Activated CD8-positive, alpha-beta memory T cell treated with anti-CD3 and anti-CD28 coated beads, Interleukin-2, amount 10 ng/mL, durations not matched to agents 7 days and 5 days (primary cell): ENCODE measurements at regions not wholly inside any gene's neighbourhood (a gene's known extent, or its start where the extent isn't known, plus 50 kb on each side); places are given as distances from the start of the nearest gene placed in this dataset.

ENCODE experiments used
- ATAC-seq: fragments of 150-1000 bp; cut with Tn5 transposase; one replicate; pipeline ENCODE4 v1.10.0; 2021; ENCODE audit warnings: moderate library complexity
- CTCF ChIA-PET: fragments of 350-600 bp; sonication (Branson Sonifier 250); formaldehyde crosslinking; loops from one replicate; lab custom pipeline; 2021; ENCODE audit warnings: antibody characterized with exemption; lab: Charles Lee
- DNase-seq: peaks from one replicate; pipeline ENCODE4 v3.0.0-alpha.2; 2020
- H3K27ac Mint-ChIP-seq: one replicate; pipeline ENCODE4 v1.8.0; 2021; ENCODE audit warnings: mild to moderate bottlenecking, mixed read lengths
- H3K27me3 Mint-ChIP-seq: one replicate; pipeline ENCODE4 v1.8.0; 2021; ENCODE audit warnings: mixed read lengths
- H3K36me3 Mint-ChIP-seq: one replicate; pipeline ENCODE4 v1.8.0; 2021; ENCODE audit warnings: mild to moderate bottlenecking, mixed read lengths
- H3K4me1 Mint-ChIP-seq: one replicate; pipeline ENCODE4 v1.8.0; 2021; ENCODE audit warnings: mixed read lengths
- H3K4me3 Mint-ChIP-seq: one replicate; pipeline ENCODE4 v1.8.0; 2021; ENCODE audit warnings: mild to moderate bottlenecking, moderate library complexity, mixed read lengths
- H3K9me3 Mint-ChIP-seq: one replicate; pipeline ENCODE4 v1.8.0; 2022; ENCODE audit warnings: low read depth, mixed read lengths

DNA sequence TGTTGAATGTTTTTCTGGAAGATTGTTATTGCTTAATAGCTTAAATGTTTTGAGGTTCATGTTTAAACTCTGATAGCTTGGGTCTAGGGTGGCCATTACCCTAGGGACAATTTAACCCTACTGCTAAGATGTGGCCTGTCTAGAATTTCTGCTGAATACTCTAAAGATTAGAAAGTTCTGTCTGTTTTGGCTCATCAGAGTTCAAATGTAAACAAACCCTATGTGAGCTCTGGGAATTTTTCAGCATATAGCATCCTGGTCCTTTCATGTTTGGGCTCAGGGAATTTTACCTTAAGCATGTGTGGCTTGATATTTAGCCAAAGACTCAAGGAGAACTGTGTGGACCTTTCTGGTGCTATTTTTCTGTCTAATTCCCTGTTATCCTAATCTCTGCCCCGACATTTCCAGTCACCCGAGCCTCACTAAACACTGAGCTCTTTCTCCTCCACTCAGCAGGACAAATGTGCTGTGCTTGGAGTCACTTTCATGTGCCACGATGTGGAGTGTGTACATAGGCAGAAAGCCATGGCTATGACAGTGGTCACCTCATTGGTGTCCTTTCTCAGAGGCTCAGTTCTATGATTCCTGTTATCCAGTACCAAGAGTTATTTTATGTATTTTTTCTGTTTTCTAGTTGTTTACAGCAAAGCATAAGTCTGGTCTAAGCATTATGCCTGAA is 492.5 kb upstream of the SPHKAP start:
- H3K4me1 Mint-ChIP-seq: no peaks in the 10 kb centered on the region
- ATAC-seq (no peak), DNase-seq (no peak)
- H3K27me3 Mint-ChIP-seq: no peaks in the 10 kb centered on the region
- peaks cover 5% of the 10 kb centered on the region for H3K9me3 Mint-ChIP-seq
- H3K27ac Mint-ChIP-seq: no peak overlapping the region
- CTCF ChIA-PET: no interaction called here
- H3K4me3 Mint-ChIP-seq: no peak overlapping the region
- no peaks in the 10 kb centered on the region for H3K36me3 Mint-ChIP-seq

DNA sequence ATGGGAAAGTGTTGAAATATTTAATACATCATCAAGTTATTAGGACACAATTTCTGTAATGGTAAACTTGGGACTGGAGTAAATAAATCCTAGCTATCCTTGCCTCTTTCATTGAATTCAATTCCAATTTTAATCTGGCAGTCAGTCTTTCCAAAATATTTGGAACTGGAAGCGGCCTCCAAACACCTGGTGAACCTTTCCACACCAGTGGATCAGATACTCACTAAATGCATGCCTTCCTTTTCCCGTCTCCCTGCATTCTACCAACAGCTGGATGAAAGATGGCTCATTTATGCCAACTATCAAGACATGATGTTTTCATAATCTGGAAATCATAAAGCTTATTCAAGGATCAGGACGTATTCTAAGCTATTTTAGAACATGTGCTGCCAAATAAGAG is 488.2 kb upstream of the SPHKAP start:
- H3K9me3 Mint-ChIP-seq: peaks cover 3% of the 10 kb centered on the region
- H3K4me1 Mint-ChIP-seq: no peaks in the 10 kb centered on the region
- H3K4me3 Mint-ChIP-seq: no peak overlapping the region
- ATAC-seq: no peak
- CTCF ChIA-PET: no interaction called here
- H3K27me3 Mint-ChIP-seq: no peaks in the 10 kb centered on the region
- no peaks in the 10 kb centered on the region for H3K36me3 Mint-ChIP-seq
- DNase-seq: no peak
- H3K27ac Mint-ChIP-seq: no peak overlapping the region

DNA sequence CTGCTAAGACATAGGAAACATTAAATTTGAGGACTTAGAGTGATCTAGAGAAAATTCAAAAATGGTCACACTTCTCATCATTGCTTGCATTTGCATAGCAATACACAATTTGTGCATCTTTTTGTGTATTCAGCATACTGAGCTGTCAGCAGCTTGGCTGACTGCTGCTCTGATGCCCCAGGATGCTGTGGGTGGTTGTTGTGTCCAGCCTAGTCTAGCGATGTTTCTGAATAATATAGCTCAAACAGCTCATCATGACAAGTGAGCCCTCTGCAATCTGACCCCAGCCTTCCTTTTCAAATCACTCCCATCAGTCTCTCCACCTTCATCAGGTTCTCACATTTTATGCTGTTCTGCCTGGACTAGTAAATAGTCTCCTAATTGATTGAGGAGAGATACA is 483.7 kb upstream of the SPHKAP start:
- Mint-ChIP-seq H3K36me3 (no peaks in the 10 kb centered on the region), H3K9me3 (peaks cover 5% of the 10 kb centered on the region), H3K4me3 (no peak overlapping the region), H3K27me3 (no peaks in the 10 kb centered on the region), H3K27ac (no peak overlapping the region), H3K4me1 (no peaks in the 10 kb centered on the region)
- no peak for ATAC-seq
- DNase-seq: no peak
- CTCF ChIA-PET: no interaction called here

DNA sequence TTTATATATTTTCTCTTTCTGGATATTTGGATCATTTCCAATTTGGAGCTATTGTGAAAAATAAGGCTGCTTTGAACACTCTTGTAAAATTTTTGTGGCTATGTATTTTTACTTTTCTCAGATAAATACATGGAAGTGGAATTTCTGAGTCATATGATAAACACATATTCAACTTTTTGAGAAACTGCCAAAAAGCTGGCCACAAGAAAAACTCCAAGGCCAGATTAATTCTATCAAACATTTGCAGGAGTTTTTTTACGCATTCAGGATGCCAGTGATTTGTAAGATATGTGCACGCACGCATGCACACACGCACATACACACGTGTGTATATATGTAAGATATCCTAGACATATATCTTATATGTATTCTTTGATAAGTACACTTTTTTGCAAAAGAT is 477.5 kb upstream of the SPHKAP start:
- CTCF ChIA-PET: no interaction called here
- no peaks in the 10 kb centered on the region for H3K4me1 Mint-ChIP-seq
- DNase-seq (no peak), ATAC-seq (no peak)
- no peaks in the 10 kb centered on the region for H3K27me3 Mint-ChIP-seq
- no peaks in the 10 kb centered on the region for H3K36me3 Mint-ChIP-seq
- no peak overlapping the region for H3K4me3 Mint-ChIP-seq
- H3K9me3 Mint-ChIP-seq: peaks cover 2% of the 10 kb centered on the region
- no peak overlapping the region for H3K27ac Mint-ChIP-seq

DNA sequence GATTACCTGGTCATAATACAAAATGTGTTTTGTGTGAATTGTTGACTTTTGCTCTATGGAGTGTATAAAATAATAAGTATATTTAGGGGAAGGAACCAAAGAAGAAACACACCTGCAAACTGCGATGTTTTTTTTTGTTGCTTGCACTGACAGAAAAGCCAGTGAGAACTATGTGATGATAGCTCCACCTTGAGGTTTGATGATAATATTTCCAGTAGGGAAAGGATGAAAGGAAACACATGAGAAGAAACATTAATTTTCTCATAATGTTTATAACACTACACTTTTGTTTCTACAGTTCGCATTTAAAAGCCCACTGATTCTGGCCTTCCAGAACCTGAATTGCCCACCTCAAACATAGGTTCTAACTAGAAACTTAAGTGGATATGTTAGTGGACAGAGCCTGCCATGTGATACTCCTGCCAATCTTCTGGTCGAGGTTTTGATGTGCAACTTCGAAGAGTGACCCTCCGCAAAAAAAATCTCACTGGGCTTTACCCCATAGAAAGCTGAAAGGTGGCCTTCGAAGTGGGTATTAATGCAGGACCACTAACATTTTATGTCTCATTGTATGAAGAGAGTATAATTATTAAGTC is 476.4 kb upstream of the SPHKAP start:
- Mint-ChIP-seq H3K36me3 (no peaks in the 10 kb centered on the region), H3K27me3 (no peaks in the 10 kb centered on the region), H3K4me3 (no peak overlapping the region), H3K9me3 (peaks cover 1% of the 10 kb centered on the region), H3K4me1 (no peaks in the 10 kb centered on the region), H3K27ac (no peak overlapping the region)
- ATAC-seq (no peak), DNase-seq (no peak)
- CTCF ChIA-PET: no interaction called here

DNA sequence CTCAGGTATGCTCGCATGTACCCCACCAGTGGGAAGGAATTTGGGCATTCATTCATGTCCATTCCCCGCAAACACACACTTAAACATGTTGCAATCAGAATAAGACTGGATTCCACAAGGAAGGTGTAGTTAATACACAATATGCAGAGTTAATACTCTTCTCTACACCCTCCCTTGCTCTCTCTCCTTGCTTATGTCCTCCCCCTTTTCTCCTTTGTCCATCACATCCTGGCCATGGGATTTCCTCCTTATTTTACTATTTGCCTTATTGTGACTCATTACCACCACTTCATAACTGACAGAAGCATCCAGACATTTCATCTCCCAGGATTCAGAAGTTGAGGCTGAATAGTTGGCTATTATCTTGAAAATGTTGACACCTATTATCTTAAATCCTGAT is 473.8 kb upstream of the SPHKAP start:
- ATAC-seq: no peak
- H3K27ac Mint-ChIP-seq: no peak overlapping the region
- H3K4me1 Mint-ChIP-seq: no peaks in the 10 kb centered on the region
- H3K27me3 Mint-ChIP-seq: no peaks in the 10 kb centered on the region
- no peaks in the 10 kb centered on the region for H3K36me3 Mint-ChIP-seq
- no peaks in the 10 kb centered on the region for H3K9me3 Mint-ChIP-seq
- no peak overlapping the region for H3K4me3 Mint-ChIP-seq
- DNase-seq: no peak
- CTCF ChIA-PET: no interaction called here

DNA sequence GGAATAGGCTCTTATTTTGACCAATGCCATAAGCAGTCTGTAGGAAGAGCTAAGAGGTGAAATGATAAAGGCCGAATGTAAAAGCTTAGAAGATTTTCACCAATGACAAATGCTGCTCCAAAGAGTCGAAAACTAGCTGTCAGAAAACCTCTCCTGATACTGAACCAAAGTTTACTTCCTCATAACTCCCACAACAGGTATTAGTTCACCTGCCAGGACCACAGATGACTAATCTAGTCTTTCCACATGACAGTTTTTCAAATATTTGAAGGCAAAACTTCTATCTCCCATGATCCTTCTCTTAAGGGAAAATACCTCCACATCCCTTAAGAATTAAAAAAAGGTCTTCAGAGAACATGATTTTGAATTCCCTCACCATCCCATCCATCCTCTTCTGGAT is 473.2 kb upstream of the SPHKAP start:
- ATAC-seq: no peak
- no peak overlapping the region for H3K27ac Mint-ChIP-seq
- H3K9me3 Mint-ChIP-seq: no peaks in the 10 kb centered on the region
- DNase-seq: no peak
- no peaks in the 10 kb centered on the region for H3K36me3 Mint-ChIP-seq
- CTCF ChIA-PET: no interaction called here
- H3K27me3 Mint-ChIP-seq: no peaks in the 10 kb centered on the region
- H3K4me1 Mint-ChIP-seq: no peaks in the 10 kb centered on the region
- H3K4me3 Mint-ChIP-seq: no peak overlapping the region

DNA sequence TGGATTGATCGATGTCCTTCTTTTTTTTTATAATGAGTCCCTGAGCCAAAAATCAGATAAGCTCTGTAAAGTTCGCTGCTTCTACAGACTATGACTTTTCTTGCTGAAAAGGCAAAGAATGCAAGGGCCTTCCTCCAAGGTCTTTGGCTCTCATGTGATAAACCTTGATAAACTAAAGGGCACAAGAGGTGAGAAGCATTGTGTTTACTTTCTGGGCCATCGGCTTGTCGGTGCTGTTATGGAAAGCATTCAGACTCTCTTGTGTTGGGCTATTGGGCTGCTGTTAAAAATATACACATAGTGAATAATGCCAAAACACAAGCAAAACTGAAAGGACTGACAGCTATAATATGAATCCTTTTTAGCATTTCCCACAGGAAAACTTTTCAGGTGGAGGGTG is 472.4 kb upstream of the SPHKAP start:
- Mint-ChIP-seq H3K4me1 (no peaks in the 10 kb centered on the region), H3K9me3 (no peaks in the 10 kb centered on the region), H3K27me3 (no peaks in the 10 kb centered on the region), H3K36me3 (no peaks in the 10 kb centered on the region), H3K27ac (no peak overlapping the region), H3K4me3 (no peak overlapping the region)
- DNase-seq: no peak
- CTCF ChIA-PET: no interaction called here
- no peak for ATAC-seq

DNA sequence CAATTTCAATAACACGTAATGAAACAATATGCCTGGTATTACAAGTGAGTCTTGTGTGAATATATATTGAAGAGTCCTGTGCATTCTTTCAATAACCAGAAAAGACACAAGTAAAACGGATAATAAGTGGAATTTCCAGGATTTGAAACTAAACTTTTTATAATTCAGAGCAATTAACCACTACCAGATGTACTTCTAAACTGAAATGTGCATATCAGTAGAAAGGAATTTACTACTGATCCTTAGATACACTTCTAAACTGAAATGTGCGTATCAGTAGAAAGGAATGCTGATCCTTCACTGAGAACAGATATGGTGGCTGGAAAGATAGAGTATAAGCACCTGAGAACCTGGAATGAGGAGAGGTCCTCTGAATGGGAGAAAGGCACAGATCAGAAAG is 470.9 kb upstream of the SPHKAP start:
- ATAC-seq: no peak
- no peaks in the 10 kb centered on the region for H3K9me3 Mint-ChIP-seq

DNA sequence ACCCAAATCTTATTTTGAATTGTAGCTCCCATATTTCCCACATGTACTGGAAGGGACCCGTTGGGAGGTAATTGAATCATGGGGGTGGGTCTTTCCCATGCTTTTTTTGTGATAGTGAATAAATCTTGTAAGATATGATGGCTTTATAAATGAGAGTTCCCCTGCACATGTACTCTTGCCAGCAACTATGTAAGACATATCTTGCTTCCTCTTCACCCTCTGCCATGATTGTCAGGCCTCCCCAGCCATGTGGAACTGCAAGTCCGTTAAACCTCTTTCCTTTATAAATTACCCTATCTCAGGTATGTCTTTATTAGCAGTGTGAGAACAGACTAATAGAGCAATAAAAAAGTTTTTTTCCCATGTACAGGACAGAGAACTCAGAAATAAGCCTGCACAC is 468.4 kb upstream of the SPHKAP start:
- no peaks in the 10 kb centered on the region for H3K9me3 Mint-ChIP-seq
- H3K4me1 Mint-ChIP-seq: no peaks in the 10 kb centered on the region
- CTCF ChIA-PET: no interaction called here
- H3K27ac Mint-ChIP-seq: no peak overlapping the region
- H3K27me3 Mint-ChIP-seq: no peaks in the 10 kb centered on the region
- no peak overlapping the region for H3K4me3 Mint-ChIP-seq
- DNase-seq: no peak
- H3K36me3 Mint-ChIP-seq: no peaks in the 10 kb centered on the region
- no peak for ATAC-seq

More for the DNA sequence above, 470.9 kb upstream of the SPHKAP start:
- H3K27me3 Mint-ChIP-seq: no peaks in the 10 kb centered on the region
- H3K4me3 Mint-ChIP-seq: no peak overlapping the region
- H3K27ac Mint-ChIP-seq: no peak overlapping the region
- CTCF ChIA-PET: no interaction called here
- no peak for DNase-seq
- H3K4me1 Mint-ChIP-seq: no peaks in the 10 kb centered on the region
- no peaks in the 10 kb centered on the region for H3K36me3 Mint-ChIP-seq

DNA sequence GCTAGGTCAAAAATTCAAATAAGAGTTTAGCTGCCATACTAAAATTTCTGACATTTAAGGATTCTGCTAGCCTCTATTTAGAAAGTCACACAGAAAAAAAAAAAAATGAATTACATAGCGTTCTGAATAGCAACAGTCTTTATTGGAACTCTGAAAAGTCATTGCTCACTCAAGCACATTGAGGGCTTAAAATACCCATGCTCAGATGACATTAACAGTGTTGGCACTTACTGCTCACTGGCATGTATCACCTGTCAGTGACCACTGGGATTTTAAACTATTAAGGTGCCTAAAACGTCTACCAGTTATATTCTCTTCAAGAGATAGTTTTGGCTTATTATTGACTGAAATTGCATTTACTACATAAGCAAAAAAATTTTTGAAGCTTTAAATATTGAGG is 468.0 kb upstream of the SPHKAP start:
- no peaks in the 10 kb centered on the region for H3K4me1 Mint-ChIP-seq
- H3K27ac Mint-ChIP-seq: no peak overlapping the region
- no peaks in the 10 kb centered on the region for H3K27me3 Mint-ChIP-seq
- H3K9me3 Mint-ChIP-seq: no peaks in the 10 kb centered on the region
- DNase-seq (no peak), ATAC-seq (no peak)
- H3K4me3 Mint-ChIP-seq: no peak overlapping the region
- CTCF ChIA-PET: interaction anchor here (1.3 kb wide), 1 partner anchor 13 kb away, joined by 3 read pairs; no protein-coding TSS in a partner anchor
- H3K36me3 Mint-ChIP-seq: no peaks in the 10 kb centered on the region

DNA sequence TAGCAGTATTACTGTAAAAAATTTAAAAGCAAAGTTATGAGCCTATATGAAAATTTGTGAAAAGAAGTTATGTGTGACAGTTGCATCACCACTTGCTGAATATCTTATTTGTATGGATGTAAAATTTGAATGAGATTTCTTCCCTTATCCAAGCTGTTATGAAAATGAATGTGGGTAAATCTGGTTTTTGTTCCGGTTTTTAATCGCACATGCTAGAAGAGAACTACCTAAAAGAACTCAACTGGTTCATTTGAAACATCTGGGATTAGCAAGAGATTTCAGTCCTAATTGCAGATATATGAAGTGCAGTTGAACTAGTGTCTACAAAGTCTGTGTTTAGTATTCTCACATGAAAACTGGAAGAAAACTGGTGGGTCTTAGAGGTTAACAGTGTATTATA is 467.1 kb upstream of the SPHKAP start:
- DNase-seq (no peak), ATAC-seq (no peak)
- H3K4me3 Mint-ChIP-seq: no peak overlapping the region
- no peaks in the 10 kb centered on the region for H3K4me1 Mint-ChIP-seq
- no peaks in the 10 kb centered on the region for H3K27me3 Mint-ChIP-seq
- H3K27ac Mint-ChIP-seq: no peak overlapping the region
- no peaks in the 10 kb centered on the region for H3K36me3 Mint-ChIP-seq
- CTCF ChIA-PET: interaction anchor here (1.3 kb wide), 1 partner anchor 12 kb away, joined by 3 read pairs; no protein-coding TSS in a partner anchor
- H3K9me3 Mint-ChIP-seq: no peaks in the 10 kb centered on the region

DNA sequence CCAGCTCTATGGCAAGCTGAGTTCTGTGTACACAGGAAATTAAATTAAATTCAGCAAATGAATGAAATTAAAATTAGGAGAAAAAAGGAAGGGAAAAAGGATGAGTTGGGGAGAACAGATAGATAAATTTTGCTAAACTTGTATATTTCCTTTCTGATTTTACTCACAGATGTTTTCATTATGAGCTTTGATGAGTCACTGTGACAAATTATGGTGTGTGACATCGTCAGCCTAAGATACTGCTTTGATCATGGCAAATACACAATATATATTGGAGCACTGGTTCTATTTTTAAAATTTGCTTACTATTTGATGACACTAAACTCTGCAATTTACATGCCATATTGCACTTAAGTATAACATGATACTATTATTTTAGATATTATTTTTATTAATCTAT is 464.6 kb upstream of the SPHKAP start:
- Mint-ChIP-seq H3K27ac (no peak overlapping the region), H3K4me3 (no peak overlapping the region), H3K9me3 (peaks cover 2% of the 10 kb centered on the region), H3K4me1 (no peaks in the 10 kb centered on the region), H3K27me3 (no peaks in the 10 kb centered on the region), H3K36me3 (no peaks in the 10 kb centered on the region)
- DNase-seq (no peak), ATAC-seq (no peak)
- CTCF ChIA-PET: no interaction called here

DNA sequence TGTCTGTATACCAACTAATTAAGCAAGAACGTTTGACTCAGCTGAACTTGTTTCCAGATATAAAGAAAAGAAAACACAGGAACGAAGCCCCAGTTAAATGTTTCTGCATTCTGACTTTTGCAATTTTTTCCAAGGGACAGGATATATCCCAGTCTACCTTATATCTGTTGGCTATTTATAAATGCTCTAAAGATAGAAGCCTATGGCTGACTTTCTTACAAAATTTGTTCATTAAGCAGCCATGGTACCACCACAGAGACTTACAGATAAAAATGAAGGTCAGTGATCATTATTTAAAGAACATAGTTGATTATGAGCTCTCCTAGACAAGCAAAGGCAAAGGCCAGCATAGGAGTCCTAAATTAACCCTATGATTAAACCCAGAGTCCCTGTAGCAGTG is 462.7 kb upstream of the SPHKAP start:
- DNase-seq (no peak), ATAC-seq (no peak)
- Mint-ChIP-seq H3K27ac (no peak overlapping the region), H3K9me3 (peaks cover 2% of the 10 kb centered on the region), H3K27me3 (no peaks in the 10 kb centered on the region), H3K36me3 (no peaks in the 10 kb centered on the region), H3K4me1 (no peaks in the 10 kb centered on the region), H3K4me3 (no peak overlapping the region)
- CTCF ChIA-PET: no interaction called here
